Thyroid gland (tissue), 4 donors: ENCODE measurements at regions not wholly inside any gene's neighbourhood (a gene's known extent, or its start where the extent isn't known, plus 50 kb on each side); places are given as distances from the start of the nearest gene placed in this dataset.

Source experiments
- POLR2A ChIP-seq, 2 donors: fragments of 450-650 bp; IDR thresholded peaks; one replicate each; pipeline ENCODE4 v1.6.1; 2017; ENCODE audit warnings: antibody characterized with exemption in 2 of 2, mild to moderate bottlenecking in 2 of 2, moderate library complexity in 1 of 2
- TF ChIP-seq, protein P1 (sequence below), 6 experiments: fragments of 200-600 bp in 3 of 6; fragments of 450-650 bp in 3 of 6; sonication (generic) in 3 of 6; IDR thresholded peaks; one replicate each; pipeline ENCODE4 v1.5.1; 2016 to 2019; ENCODE audit warnings: antibody characterized with exemption in 6 of 6, mild to moderate bottlenecking in 2 of 6, inconsistent platforms in 1 of 6, moderate library complexity in 1 of 6

DNA sequence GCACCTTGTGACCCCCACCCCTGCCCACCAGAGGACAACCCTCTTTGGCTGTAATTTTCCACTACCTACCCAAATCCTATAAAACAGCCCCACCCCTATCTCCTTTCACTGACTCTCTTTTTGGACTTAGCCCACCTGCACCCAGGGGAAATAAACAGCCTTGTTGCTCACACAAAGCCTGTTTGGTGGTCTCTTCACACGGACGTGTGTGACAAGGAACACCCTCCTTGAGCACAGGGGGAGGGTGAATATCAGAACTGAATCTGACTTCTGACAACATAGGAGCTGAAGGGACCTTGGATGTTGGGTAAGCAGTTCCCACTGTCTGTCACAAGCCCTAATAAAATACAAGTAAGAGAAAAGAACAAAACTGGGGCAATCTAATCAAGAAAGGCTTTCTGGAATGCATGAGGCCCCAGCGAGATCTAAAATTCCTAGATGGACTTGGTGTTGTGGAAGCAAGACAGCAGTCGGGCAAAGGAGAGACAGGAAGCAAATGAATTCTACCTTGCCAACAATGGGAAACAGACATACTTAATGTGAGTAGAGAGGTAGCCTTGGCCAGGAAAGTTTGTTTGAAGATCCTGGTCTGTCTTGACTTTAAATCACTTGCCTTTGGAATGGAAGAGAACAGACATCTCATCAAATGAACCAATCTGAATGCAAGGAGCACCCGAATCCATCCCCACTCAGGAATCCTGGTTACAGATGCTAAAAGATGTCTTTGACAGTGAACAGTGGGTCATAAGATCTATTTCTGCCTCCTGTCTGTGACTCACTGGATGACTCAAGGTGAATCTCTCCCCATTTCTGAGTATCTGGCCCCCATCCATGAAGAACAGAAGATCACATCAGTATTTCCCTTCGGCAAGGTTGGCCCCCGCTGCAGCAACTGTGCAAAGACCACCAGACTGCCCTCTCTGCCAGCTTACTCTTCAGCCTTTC, 53.3 kb downstream of the OLFML3 start:
- TF ChIP-seq, protein P1, sequence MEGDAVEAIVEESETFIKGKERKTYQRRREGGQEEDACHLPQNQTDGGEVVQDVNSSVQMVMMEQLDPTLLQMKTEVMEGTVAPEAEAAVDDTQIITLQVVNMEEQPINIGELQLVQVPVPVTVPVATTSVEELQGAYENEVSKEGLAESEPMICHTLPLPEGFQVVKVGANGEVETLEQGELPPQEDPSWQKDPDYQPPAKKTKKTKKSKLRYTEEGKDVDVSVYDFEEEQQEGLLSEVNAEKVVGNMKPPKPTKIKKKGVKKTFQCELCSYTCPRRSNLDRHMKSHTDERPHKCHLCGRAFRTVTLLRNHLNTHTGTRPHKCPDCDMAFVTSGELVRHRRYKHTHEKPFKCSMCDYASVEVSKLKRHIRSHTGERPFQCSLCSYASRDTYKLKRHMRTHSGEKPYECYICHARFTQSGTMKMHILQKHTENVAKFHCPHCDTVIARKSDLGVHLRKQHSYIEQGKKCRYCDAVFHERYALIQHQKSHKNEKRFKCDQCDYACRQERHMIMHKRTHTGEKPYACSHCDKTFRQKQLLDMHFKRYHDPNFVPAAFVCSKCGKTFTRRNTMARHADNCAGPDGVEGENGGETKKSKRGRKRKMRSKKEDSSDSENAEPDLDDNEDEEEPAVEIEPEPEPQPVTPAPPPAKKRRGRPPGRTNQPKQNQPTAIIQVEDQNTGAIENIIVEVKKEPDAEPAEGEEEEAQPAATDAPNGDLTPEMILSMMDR (IDR thresholded peaks at IDR 0.05), result no peak
- no peak for TF ChIP-seq POLR2A (IDR thresholded peaks at IDR 0.05)
